Panc1 (cell line): ENCODE measurements at regions not wholly inside any gene's neighbourhood (a gene's known extent, or its start where the extent isn't known, plus 50 kb on each side); places are given as distances from the start of the nearest gene placed in this dataset.

Experiments
- CTCF ChIP-seq: fragments of 450-650 bp; IDR thresholded peaks from 2 replicates; pipeline ENCODE4 v1.5.1; 2017; ENCODE audit warnings: mild to moderate bottlenecking
- POLR2AphosphoS5 ChIP-seq: IDR thresholded peaks from 2 replicates; pipeline ENCODE4 v1.6.1; 2012; ENCODE audit warnings: mild to moderate bottlenecking, low read depth, low read length, moderate library complexity
- REST ChIP-seq, 2 experiments: IDR thresholded peaks; 2 replicates each; pipeline ENCODE4 v1.6.1; 2011 to 2012; ENCODE audit warnings: low read depth in 2 of 2, control low read depth in 1 of 2, low read length in 1 of 2, mild to moderate bottlenecking in 1 of 2, moderate library complexity in 1 of 2; ENCODE audit not compliant: insufficient read depth in 1 of 2
- SIN3A ChIP-seq: IDR thresholded peaks from 2 replicates; pipeline ENCODE4 v1.6.1; 2012; ENCODE audit warnings: low read depth, mild to moderate bottlenecking, low read length, moderate library complexity, borderline replicate concordance; ENCODE audit not compliant: insufficient read depth

- TF ChIP-seq CTCF (no peak; the same call in 1 of the 2 replicates), POLR2AphosphoS5 (no peak), REST (IDR thresholded peaks at IDR 0.05; ENCODE audit: insufficient read depth in 1 of 2, low read depth in 2 of 2, low read length in 1 of 2) (no peak), SIN3A (no peak)
These were observed 219.6 kb downstream of the PHETA1 start for GRCh38 chr12:111149299-111149698.
